ENCODE measurements at regions not wholly inside any gene's neighbourhood (a gene's known extent, or its start where the extent isn't known, plus 50 kb on each side); places are given as distances from the start of the nearest gene placed in this dataset.
"Not testable (repeated sequence)": the region's sequence is repeated elsewhere in the genome, so short reads cannot be mapped to it uniquely, and the experiment has no call there.

DNA sequence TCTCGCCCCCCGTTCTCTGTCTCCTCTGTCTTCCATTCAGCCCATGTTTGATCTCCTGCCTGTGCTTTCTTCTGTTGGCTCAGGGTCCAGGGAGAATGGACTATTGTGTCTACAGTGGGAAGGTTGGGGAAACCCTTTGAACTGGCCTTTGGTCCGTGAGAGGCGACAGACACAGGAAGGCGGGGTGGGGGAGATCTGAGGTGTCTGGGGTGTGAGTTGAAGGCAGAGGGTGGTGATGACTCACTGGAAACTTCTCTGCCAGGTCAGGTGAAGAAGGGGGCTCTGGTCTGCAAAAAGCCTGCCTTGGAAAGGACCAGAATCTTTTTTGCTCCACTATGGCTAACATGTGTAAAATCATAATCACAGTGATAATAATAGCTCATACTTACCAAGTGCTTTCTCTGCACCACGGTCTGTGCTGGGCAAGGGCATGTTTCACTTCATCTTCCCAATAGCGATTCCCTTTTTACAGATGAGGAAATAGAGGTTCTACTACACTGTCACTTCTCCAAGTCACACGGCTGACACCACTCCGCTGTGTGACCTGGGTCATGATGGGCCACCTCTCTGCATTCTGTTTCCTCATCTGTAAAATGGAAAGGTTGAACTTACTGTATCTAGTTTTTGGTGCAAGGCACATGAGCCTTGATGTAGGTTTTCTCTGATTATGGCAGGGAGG is 99.8 kb upstream of the ALX4 start:
- H3K4me1 ChIP-seq (ENCODE audit: insufficient read depth), result no peaks in the 10 kb centered on the region
- WGBS, result 72% methylated on average over 9 of the region's 9 CpGs
- no peak overlapping the region for H3K27ac ChIP-seq (ENCODE audit: low read depth)
- no peak overlapping the region for H3K4me3 ChIP-seq (ENCODE audit: low read depth, low read length)
- H3K36me3 ChIP-seq (ENCODE audit: insufficient read depth), result no peaks in the 10 kb centered on the region
- no peak for DNase-seq (ENCODE audit: extremely low spot score)

DNA sequence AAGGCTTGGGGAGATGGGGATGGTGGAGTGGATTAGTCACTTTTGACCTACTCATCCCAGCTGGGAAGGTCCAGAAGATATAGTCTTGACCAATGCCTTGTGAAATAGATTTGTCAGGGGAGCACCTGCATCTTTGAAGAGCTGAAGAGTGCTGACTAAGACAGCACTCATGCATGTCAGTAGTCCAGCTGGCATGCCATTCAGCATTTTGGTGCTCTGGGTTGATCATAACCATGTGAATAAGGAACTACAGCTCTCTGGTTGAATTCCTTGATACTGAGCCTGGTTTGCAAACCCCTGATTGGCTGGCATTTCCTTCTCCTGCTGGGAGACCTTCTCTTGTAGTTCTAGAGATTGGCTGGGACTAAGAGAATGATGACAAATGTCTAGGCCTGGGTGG is 106.8 kb upstream of the ALX4 start:
- no peak overlapping the region for H3K4me3 ChIP-seq (ENCODE audit: low read depth, low read length)
- no peak for DNase-seq (ENCODE audit: extremely low spot score)
- no peak overlapping the region for H3K27ac ChIP-seq (ENCODE audit: low read depth)
- H3K36me3 ChIP-seq (ENCODE audit: insufficient read depth), result no peaks in the 10 kb centered on the region
- no peaks in the 10 kb centered on the region for H3K4me1 ChIP-seq (ENCODE audit: insufficient read depth)

DNA sequence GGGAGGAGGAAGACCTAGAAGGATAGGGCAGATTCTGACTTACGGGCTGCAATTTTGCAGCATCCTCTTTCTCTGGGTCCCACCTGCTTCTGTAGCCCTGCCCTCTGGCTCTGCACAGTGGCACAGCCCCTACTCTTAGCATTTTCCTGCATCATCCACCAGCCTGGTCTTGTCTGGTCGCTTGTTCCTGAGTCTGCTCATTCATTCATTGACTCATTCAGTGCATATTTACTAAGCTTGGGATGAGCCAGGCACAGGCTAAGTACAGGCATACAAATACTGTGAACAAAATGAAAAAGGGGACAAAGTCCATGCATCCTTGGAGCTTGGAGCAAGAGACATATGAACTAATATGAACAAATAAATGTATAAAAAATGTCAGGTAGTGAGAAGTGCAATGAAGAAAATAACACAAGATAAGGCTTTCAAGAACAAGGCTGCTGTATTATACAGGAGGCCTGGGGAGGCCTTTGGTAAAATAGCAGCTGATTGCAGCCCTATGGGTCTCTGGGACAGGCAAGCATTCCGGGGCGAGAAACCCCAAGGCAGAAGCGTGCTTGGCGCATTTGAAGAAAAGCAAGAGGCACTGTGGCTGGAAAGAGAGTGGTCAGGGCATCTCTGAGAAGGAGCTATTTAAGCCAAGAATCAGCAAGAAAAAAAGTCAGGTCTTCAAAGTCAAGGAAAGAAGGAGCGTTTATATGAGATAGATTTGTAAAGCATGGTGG is 108.0 kb upstream of the ALX4 start:
- no peak for DNase-seq (ENCODE audit: extremely low spot score)
- no peaks in the 10 kb centered on the region for H3K4me1 ChIP-seq (ENCODE audit: insufficient read depth)
- 91% methylated on average over 7 of the region's 7 CpGs for WGBS
- no peaks in the 10 kb centered on the region for H3K36me3 ChIP-seq (ENCODE audit: insufficient read depth)
- H3K4me3 ChIP-seq (ENCODE audit: low read depth, low read length), result no peak overlapping the region
- no peak overlapping the region for H3K27ac ChIP-seq (ENCODE audit: low read depth)

DNA sequence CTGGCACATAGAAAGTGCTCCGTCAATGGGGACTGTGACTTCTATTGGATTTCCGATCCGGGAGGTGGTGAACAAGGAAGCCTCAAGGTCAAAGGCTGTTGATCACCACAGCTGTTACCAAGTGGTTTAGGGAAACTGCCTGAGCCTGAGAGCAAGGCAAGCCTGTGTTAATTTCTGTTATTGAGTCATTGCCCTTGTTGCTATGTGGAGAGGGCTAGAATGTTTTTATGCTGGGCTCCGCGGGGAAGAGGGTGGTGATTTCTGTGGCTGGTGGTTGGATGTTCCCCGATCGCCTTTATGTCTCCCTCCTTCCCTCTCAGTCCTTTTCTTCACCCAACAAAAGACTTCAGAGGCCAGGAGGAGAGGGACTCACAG is 108.5 kb upstream of the ALX4 start:
- no peaks in the 10 kb centered on the region for H3K4me1 ChIP-seq (ENCODE audit: insufficient read depth)
- WGBS, result 87% methylated on average over 7 of the region's 7 CpGs
- no peak overlapping the region for H3K27ac ChIP-seq (ENCODE audit: low read depth)
- H3K36me3 ChIP-seq (ENCODE audit: insufficient read depth), result no peaks in the 10 kb centered on the region
- no peak for DNase-seq (ENCODE audit: extremely low spot score)
- no peak overlapping the region for H3K4me3 ChIP-seq (ENCODE audit: low read depth, low read length)

DNA sequence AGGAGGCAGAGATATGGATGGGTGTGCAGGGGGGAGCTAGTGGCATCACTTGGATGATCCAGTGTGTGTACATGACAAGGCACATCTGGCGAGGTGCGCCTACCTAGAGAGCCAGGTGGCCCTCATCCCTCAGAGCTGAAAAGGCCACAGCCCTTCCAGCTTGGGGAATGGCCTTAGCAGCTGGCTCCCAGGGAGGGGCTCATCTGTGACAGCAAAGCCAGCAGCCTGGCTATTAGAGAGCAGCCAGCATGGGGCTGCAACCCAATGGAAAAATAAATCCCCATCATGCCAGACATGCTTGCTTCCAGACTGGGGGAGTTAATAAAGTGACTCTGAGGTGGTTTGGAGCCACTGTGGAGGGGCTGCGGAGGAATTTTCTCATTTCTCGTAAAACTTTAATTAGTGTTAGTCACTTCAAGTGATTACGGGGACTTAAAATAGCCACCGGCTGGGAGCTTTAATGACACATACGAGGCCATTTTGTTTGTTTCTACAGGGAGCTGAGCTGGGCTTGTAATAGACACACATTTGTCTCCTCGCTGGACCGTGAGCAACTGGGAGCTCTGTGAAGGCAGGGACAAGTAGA is 111.2 kb upstream of the ALX4 start:
- WGBS, result 36% methylated on average over 9 of the region's 9 CpGs
- H3K4me3 ChIP-seq (ENCODE audit: low read depth, low read length), result no peak overlapping the region
- no peaks in the 10 kb centered on the region for H3K36me3 ChIP-seq (ENCODE audit: insufficient read depth)
- no peaks in the 10 kb centered on the region for H3K4me1 ChIP-seq (ENCODE audit: insufficient read depth)
- DNase-seq (ENCODE audit: extremely low spot score), result no peak
- H3K27ac ChIP-seq (ENCODE audit: low read depth), result no peak overlapping the region

DNA sequence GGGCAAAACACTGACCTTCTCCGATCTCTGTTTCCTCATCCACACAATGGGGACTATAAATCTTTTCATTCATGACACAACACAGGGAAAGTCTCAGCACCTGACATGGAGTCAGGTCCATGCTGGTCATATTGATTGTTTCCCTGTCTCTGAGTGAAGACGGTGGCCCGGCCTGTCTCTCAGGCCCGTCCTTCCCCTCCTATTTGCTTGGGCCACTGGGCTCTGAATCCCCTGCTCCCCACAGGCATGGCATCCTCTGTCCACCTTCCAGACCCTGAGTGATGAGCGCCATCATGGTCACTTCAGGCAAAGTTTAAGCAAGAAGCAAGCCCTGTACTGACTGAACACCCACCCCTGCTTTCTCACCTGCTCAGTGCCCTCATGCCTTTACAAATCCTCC is 113.3 kb upstream of the ALX4 start:
- WGBS, result 85% methylated on average over 5 of the region's 5 CpGs
- Histone ChIP-seq H3K27ac (ENCODE audit: low read depth) (no peak overlapping the region), H3K4me1 (ENCODE audit: insufficient read depth) (no peaks in the 10 kb centered on the region), H3K36me3 (ENCODE audit: insufficient read depth) (no peaks in the 10 kb centered on the region), H3K4me3 (ENCODE audit: low read depth, low read length) (no peak overlapping the region)
- no peak for DNase-seq (ENCODE audit: extremely low spot score)

DNA sequence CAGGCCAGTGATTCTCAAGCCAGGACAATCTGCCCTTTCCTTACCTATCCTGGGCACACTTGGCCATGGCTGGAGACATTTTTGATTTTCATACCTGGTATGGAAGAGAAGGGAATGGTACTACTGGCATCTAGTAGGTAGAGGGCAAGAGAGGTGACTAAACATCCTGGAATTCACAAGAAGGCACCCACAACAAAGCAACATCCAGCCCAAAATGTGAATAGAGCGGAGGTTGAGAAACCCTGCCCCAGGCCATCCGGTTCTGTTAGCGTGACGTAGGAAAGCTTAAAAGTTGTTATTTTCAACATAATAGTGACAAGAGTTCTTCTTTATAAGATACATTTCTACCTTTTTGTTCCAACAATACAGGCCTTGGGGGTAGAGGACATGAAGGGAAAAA is 114.9 kb upstream of the ALX4 start:
- DNase-seq (ENCODE audit: extremely low spot score), result no peak
- Histone ChIP-seq H3K4me3 (ENCODE audit: low read depth, low read length) (no peak overlapping the region), H3K27ac (ENCODE audit: low read depth) (no peak overlapping the region), H3K36me3 (ENCODE audit: insufficient read depth) (no peaks in the 10 kb centered on the region), H3K4me1 (ENCODE audit: insufficient read depth) (no peaks in the 10 kb centered on the region)
- WGBS, result 93% methylated on average over 4 of the region's 4 CpGs

DNA sequence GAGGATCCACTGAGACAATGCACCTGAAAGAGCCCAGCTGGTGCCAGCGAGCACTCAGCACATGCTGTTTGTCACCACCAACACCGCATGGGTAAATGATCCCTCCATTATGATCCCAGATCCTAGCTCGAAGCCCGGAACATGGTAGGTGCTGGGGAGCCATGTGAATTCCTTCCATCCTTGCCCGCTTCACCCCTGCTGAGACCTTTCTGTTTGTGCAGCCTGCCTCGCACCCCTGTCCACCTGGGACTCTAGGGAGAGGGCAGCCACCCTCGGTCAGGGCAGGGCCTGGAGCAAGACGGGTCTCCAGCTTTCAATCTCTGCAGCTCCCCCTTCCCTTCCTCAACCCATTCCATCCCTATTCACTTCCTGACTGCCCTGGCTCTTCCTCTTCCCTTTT is 116.2 kb upstream of the ALX4 start:
- H3K4me3 ChIP-seq (ENCODE audit: low read depth, low read length), result no peak overlapping the region
- H3K27ac ChIP-seq (ENCODE audit: low read depth), result no peak overlapping the region
- H3K4me1 ChIP-seq (ENCODE audit: insufficient read depth), result no peaks in the 10 kb centered on the region
- DNase-seq (ENCODE audit: extremely low spot score), result no peak
- H3K36me3 ChIP-seq (ENCODE audit: insufficient read depth), result no peaks in the 10 kb centered on the region
- WGBS, result 78% methylated on average over 8 of the region's 8 CpGs

DNA sequence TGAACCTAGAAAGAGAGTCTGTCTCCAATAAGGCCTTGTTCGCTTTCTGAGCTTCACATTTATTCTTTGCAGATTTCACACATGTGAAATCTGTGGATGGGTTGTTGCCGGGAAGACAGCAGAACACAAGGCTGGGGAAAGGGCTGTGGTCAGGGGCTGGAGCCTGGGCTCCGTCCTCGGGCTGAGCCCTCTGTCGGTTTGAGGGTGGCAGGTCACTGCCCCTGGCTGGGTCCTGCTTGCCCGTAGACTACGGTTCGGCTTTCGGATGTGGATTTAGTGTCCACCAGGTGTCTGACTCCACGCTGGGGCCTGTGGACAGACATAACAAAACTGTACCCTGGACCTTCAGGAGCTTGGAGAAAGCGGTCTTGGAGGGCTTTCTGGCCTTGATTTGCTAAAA is 117.0 kb upstream of the ALX4 start:
- DNase-seq (ENCODE audit: extremely low spot score), result no peak
- H3K4me1 ChIP-seq (ENCODE audit: insufficient read depth), result no peaks in the 10 kb centered on the region
- no peaks in the 10 kb centered on the region for H3K36me3 ChIP-seq (ENCODE audit: insufficient read depth)
- no peak overlapping the region for H3K27ac ChIP-seq (ENCODE audit: low read depth)
- H3K4me3 ChIP-seq (ENCODE audit: low read depth, low read length), result no peak overlapping the region
- WGBS, result 87% methylated on average over 11 of the region's 11 CpGs

DNA sequence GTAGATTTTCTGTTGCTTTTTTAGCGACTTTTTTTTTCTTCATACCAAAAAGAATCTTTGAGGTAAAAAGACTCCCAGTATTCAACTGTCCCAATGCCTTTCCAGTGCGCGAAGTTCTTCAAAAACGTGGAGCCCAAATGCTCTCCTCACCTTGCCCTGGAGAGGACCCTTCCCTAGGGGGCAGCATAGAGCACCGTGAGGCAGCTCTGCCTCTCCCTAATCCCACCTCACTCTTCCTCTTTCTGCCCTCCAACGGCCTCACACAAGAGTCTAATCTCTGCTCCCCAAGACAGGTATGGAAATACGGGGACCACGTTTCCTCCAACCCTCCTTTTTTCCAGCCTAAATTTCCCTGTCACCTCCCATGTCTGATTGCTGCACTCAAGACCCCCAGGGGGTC is 117.5 kb upstream of the ALX4 start:
- no peaks in the 10 kb centered on the region for H3K4me1 ChIP-seq (ENCODE audit: insufficient read depth)
- no peak overlapping the region for H3K27ac ChIP-seq (ENCODE audit: low read depth)
- H3K36me3 ChIP-seq (ENCODE audit: insufficient read depth), result no peaks in the 10 kb centered on the region
- no peak overlapping the region for H3K4me3 ChIP-seq (ENCODE audit: low read depth, low read length)
- 54% methylated on average over 8 of the region's 8 CpGs for WGBS
- DNase-seq (ENCODE audit: extremely low spot score), result no peak

DNA sequence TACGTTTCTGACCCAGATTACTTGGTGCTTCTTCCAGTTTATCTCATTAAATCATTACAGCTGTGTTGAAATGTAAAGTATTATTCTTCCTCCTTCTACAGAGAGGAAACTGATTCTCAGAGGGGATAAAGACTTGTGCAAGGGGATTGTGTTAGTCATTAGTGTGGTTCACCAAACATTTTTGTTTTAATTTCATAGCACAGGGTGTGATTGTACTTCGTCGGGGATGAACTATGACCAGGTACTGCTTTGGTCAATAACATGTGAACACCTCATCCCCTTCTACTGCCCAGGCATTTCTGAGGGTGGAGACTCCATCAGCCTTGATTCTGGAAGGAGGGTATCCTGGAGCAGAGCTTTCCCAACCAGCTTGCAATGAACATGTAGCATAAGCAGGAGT is 120.2 kb upstream of the ALX4 start:
- DNase-seq (ENCODE audit: extremely low spot score), result no peak
- 44% methylated on average over 3 of the region's 3 CpGs for WGBS
- Histone ChIP-seq H3K27ac (ENCODE audit: low read depth) (no peak overlapping the region), H3K4me1 (ENCODE audit: insufficient read depth) (no peaks in the 10 kb centered on the region), H3K36me3 (ENCODE audit: insufficient read depth) (no peaks in the 10 kb centered on the region), H3K4me3 (ENCODE audit: low read depth, low read length) (no peak overlapping the region)

DNA sequence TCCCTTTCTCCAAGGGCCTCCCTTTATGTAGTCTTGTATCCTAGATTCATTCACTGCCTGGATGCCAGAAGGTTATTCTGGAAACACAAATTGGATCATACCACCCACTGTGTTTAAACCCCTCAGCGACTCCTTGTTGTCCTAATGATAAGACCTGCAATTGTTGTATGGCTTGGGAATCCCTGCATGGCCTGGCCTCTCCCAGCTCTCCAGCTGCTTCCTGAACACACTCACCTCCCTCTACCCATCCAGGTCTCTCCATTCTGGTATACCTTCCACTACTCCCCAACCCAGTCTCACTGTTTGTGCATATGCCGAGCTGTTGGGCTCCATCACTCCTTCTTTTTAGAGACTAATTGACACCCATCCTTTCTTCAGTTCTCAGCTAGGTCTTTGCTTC is 124.3 kb upstream of the ALX4 start:
- Histone ChIP-seq H3K4me1 (ENCODE audit: insufficient read depth) (no peaks in the 10 kb centered on the region), H3K27ac (ENCODE audit: low read depth) (no peak overlapping the region), H3K4me3 (ENCODE audit: low read depth, low read length) (no peak overlapping the region), H3K36me3 (ENCODE audit: insufficient read depth) (no peaks in the 10 kb centered on the region)
- no peak for DNase-seq (ENCODE audit: extremely low spot score)
- WGBS, result 72% methylated on average over 2 of the region's 2 CpGs

DNA sequence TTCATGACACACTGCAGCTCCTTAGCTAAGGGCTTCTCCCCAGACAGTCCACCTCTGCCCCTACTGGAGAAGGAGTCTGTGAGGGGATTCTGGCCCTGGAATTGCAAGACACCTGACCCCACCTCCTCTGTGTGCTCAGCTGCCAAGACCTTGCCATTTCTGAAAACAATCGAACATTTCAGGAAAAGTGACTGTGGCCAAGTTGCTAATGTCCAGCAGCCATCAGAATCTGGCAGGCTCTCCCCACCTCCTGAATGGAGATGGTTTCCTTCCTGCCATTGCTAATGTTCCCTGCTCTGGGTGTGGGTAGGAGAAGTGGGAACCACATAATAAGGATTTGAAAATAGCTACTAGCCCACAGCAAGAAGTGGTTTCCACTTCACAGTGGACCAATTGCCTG is 127.2 kb upstream of the ALX4 start:
- 64% methylated on average over 1 of the region's 1 CpG for WGBS
- no peak for DNase-seq (ENCODE audit: extremely low spot score)
- no peaks in the 10 kb centered on the region for H3K36me3 ChIP-seq (ENCODE audit: insufficient read depth)
- no peak overlapping the region for H3K4me3 ChIP-seq (ENCODE audit: low read depth, low read length)
- H3K4me1 ChIP-seq (ENCODE audit: insufficient read depth), result no peaks in the 10 kb centered on the region
- no peak overlapping the region for H3K27ac ChIP-seq (ENCODE audit: low read depth)

DNA sequence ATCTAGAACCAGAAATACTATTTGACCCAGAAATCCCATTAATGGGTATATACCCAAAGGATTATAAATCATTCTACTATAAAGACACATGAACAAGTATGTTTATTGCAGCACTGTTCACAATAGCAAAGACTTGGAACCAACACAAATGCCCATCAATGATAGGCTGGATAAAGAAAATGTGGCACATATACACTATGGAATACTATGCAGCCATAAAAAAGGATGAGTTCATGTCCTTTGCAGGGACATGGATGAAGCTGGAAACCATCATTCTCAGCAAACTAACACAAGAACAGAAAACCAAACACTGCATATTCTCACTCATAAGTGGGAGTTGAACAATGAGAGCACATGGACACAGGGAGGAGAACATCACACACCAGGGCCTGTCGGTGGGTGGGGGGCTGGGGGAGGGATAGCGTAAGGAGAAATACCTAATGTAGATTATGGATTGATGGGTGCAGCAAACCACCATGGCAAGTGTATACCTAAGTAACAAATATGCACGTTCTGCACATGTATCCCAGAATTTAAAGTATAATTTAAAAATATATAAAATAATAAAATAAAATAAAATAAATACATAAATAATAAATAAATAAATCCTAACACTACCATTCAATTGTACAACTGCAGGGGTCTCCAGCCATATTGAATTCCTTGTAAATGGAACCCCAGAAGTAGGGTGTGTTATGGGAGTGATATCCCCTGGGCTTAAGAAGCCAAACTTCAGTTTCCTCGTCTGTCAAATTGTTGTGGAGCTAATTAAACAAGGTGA is 122.4 kb upstream of the CD82 start:
- H3K4me1 ChIP-seq (ENCODE audit: insufficient read depth); H3K27ac ChIP-seq (ENCODE audit: low read depth); H3K36me3 ChIP-seq (ENCODE audit: insufficient read depth); H3K4me3 ChIP-seq (ENCODE audit: low read depth, low read length); DNase-seq (ENCODE audit: extremely low spot score): not testable (repeated sequence)
- 86% methylated on average over 4 of the region's 4 CpGs for WGBS
